Uterus (tissue), 3 donors: ENCODE measurements at regions not wholly inside any gene's neighbourhood (a gene's known extent, or its start where the extent isn't known, plus 50 kb on each side); places are given as distances from the start of the nearest gene placed in this dataset.

ENCODE experiments used
- DNase-seq, 2 donors: peaks; one replicate each; pipeline ENCODE4 v3.0.0-alpha.2; 2019 to 2020
- H3K27ac ChIP-seq, 2 donors: fragments of 200-600 bp; sonication (generic); 1 replicate in 1 of 2; 2 replicates in 1 of 2; pipeline ENCODE4 v1.5.1; 2016 to 2018
- H3K27me3 ChIP-seq, 2 donors: fragments of 200-600 bp; sonication (generic); one replicate each; pipeline ENCODE4 v1.5.1; 2018 to 2019; ENCODE audit warnings: control low read depth in 1 of 2
- H3K36me3 ChIP-seq, 2 donors: fragments of 200-600 bp; sonication (generic); one replicate each; pipeline ENCODE4 v1.5.1; 2019; ENCODE audit warnings: control low read depth in 1 of 2
- H3K4me1 ChIP-seq, 2 donors: fragments of 200-600 bp; sonication (generic); one replicate each; pipeline ENCODE4 v1.5.1; 2018 to 2019; ENCODE audit warnings: control low read depth in 1 of 2
- H3K4me3 ChIP-seq, 2 donors: fragments of 200-600 bp; sonication (generic); 1 replicate in 1 of 2; 2 replicates in 1 of 2; pipeline ENCODE4 v1.5.1; 2018 to 2019; ENCODE audit warnings: mild to moderate bottlenecking in 1 of 2
- H3K9me3 ChIP-seq, 2 donors: fragments of 200-600 bp; sonication (generic); one replicate each; pipeline ENCODE4 v1.5.1; 2019; ENCODE audit warnings: control low read depth in 1 of 2
- POLR2A ChIP-seq, 2 donors: fragments of 450-650 bp; IDR thresholded peaks; one replicate each; pipeline ENCODE4 v1.6.1; 2016; ENCODE audit warnings: antibody characterized with exemption in 2 of 2, mild to moderate bottlenecking in 1 of 2, moderate library complexity in 1 of 2
- intact Hi-C: fragments of 100-400 bp; cut with DNase I; formaldehyde crosslinking; loops from one replicate; pipeline ENCODE4 v1.15.1; 2023; ENCODE audit warnings: low total_unique reads
- TF ChIP-seq, protein P1 (sequence below), 4 experiments: fragments of 200-600 bp in 2 of 4; fragments of 450-650 bp in 2 of 4; sonication (generic) in 2 of 4; IDR thresholded peaks; one replicate each; pipeline ENCODE4 v1.5.1; 2016 to 2019; ENCODE audit warnings: antibody characterized with exemption in 4 of 4, mild to moderate bottlenecking in 2 of 4, moderate library complexity in 1 of 4
- donor health status: DM: yes; HTN: yes; CAD: no.

DNA sequence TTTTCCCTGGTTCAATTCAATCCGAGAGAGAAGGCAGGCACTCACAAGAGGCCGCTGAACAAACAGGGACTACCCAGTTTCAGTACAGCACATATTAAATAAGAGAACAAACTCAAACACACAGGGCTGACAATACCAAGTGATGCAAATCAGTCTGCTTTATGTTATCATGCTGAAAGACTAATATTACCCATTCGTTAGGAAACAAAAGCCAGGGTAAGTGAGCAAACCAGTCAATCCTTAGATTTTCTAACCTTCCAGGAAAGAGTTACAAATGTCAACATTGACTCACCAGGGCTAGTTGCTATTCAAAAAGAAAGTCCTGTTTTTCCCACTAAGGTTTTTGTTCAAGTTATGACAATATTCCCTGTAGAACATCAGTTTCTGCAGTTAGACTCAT, 246.2 kb downstream of the C12orf42 start:
- Histone ChIP-seq H3K4me3 (no peak overlapping the region), H3K36me3 (no peaks in the 10 kb centered on the region), H3K4me1 (no peaks in the 10 kb centered on the region), H3K27me3 (no peaks in the 10 kb centered on the region), H3K27ac (no peak overlapping the region), H3K9me3 (no peaks in the 10 kb centered on the region)
- no peak for DNase-seq
- TF ChIP-seq, protein P1, sequence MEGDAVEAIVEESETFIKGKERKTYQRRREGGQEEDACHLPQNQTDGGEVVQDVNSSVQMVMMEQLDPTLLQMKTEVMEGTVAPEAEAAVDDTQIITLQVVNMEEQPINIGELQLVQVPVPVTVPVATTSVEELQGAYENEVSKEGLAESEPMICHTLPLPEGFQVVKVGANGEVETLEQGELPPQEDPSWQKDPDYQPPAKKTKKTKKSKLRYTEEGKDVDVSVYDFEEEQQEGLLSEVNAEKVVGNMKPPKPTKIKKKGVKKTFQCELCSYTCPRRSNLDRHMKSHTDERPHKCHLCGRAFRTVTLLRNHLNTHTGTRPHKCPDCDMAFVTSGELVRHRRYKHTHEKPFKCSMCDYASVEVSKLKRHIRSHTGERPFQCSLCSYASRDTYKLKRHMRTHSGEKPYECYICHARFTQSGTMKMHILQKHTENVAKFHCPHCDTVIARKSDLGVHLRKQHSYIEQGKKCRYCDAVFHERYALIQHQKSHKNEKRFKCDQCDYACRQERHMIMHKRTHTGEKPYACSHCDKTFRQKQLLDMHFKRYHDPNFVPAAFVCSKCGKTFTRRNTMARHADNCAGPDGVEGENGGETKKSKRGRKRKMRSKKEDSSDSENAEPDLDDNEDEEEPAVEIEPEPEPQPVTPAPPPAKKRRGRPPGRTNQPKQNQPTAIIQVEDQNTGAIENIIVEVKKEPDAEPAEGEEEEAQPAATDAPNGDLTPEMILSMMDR (IDR thresholded peaks at IDR 0.05): no peak
- TF ChIP-seq POLR2A (IDR thresholded peaks at IDR 0.05): no peak
- intact Hi-C loops: no loop called here

GRCh38 chr12:103250487-103250886, 245.3 kb downstream of the C12orf42 start:
- H3K27ac ChIP-seq: no peak overlapping the region
- no peaks in the 10 kb centered on the region for H3K4me1 ChIP-seq
- intact Hi-C loops: no loop called here
- DNase-seq: no peak
- H3K27me3 ChIP-seq: no peaks in the 10 kb centered on the region
- TF ChIP-seq POLR2A (IDR thresholded peaks at IDR 0.05): no peak
- TF ChIP-seq, protein P1 (IDR thresholded peaks at IDR 0.05): no peak
- no peaks in the 10 kb centered on the region for H3K36me3 ChIP-seq
- H3K4me3 ChIP-seq: no peak overlapping the region
- H3K9me3 ChIP-seq: no peaks in the 10 kb centered on the region
